BE2C (cell line): ENCODE measurements at regions not wholly inside any gene's neighbourhood (a gene's known extent, or its start where the extent isn't known, plus 50 kb on each side); places are given as distances from the start of the nearest gene placed in this dataset.
A peak's percentile ranks its signal among the peaks of the same experiment; 100 is the strongest.

Source experiments
- DNase-seq: peaks from one replicate; pipeline ENCODE4 v3.0.0-alpha.2; 2020
- H3K27me3 ChIP-seq: fragments of 250-450 bp; sonication (Bioruptor Pico); 2 replicates; pipeline ENCODE4 v1.5.1; 2020; ENCODE audit warnings: mild to moderate bottlenecking
- H3K36me3 ChIP-seq: fragments of 250-450 bp; sonication (Bioruptor Pico); 2 replicates; pipeline ENCODE4 v1.5.1; 2020; ENCODE audit warnings: mild to moderate bottlenecking
- H3K4me1 ChIP-seq: fragments of 250-450 bp; sonication (Bioruptor Pico); 2 replicates; pipeline ENCODE4 v1.5.1; 2020
- H3K4me3 ChIP-seq: 2 replicates; pipeline ENCODE4 v1.5.1; 2011; ENCODE audit warnings: low read depth, low read length
- H3K9me3 ChIP-seq: fragments of 250-450 bp; sonication (Bioruptor Pico); 2 replicates; pipeline ENCODE4 v1.5.1; 2020
- CTCF ChIP-seq: IDR thresholded peaks from 2 replicates; pipeline ENCODE4 v1.5.1; 2012; ENCODE audit warnings: mild to moderate bottlenecking, low read depth, low read length

GRCh38 chr1:187504779-187505178 is 676.0 kb downstream of the PLA2G4A start:
- Histone ChIP-seq H3K4me1 (no peaks in the 10 kb centered on the region; the same call in 1 of the 2 replicates), H3K36me3 (no peaks in the 10 kb centered on the region), H3K27me3 (no peaks in the 10 kb centered on the region), H3K4me3 (no peak overlapping the region), H3K9me3 (no peaks in the 10 kb centered on the region)
- DNase-seq: no peak
- TF ChIP-seq CTCF: no peak

GRCh38 chr1:187509091-187509490 is 680.3 kb downstream of the PLA2G4A start:
- H3K9me3 ChIP-seq: no peaks in the 10 kb centered on the region
- H3K27me3 ChIP-seq: no peaks in the 10 kb centered on the region
- peaks cover 5% of the 10 kb centered on the region for H3K4me1 ChIP-seq
- DNase-seq: no peak
- no peak overlapping the region for H3K4me3 ChIP-seq
- H3K36me3 ChIP-seq: no peaks in the 10 kb centered on the region
- no peak for TF ChIP-seq CTCF

- peaks cover 5% of the 10 kb centered on the region for H3K4me1 ChIP-seq
- H3K36me3 ChIP-seq: no peaks in the 10 kb centered on the region
- H3K9me3 ChIP-seq: peaks cover 3% of the 10 kb centered on the region; the same call in 1 of the 2 replicates
- 0 out of 2 replicates have a peak, but pooled peaks have one; percentile 20 for TF ChIP-seq CTCF
- H3K27me3 ChIP-seq: no peaks in the 10 kb centered on the region
- DNase-seq: no peak
- H3K4me3 ChIP-seq: no peak overlapping the region
Measured at GRCh38 chr1:187513190-187513589, 684.4 kb downstream of the PLA2G4A start.

- Histone ChIP-seq H3K4me3 (no peak overlapping the region), H3K9me3 (peaks cover 3% of the 10 kb centered on the region; the same call in 1 of the 2 replicates), H3K36me3 (no peaks in the 10 kb centered on the region), H3K27me3 (no peaks in the 10 kb centered on the region), H3K4me1 (peaks cover 5% of the 10 kb centered on the region)
- DNase-seq: no peak
- no peak for TF ChIP-seq CTCF
Measured at GRCh38 chr1:187514110-187514509, 685.4 kb downstream of the PLA2G4A start.

GRCh38 chr1:187516874-187517273 is 688.1 kb downstream of the PLA2G4A start:
- Histone ChIP-seq H3K4me3 (no peak overlapping the region), H3K9me3 (peaks cover 3% of the 10 kb centered on the region; the same call in 1 of the 2 replicates), H3K4me1 (peaks cover 5% of the 10 kb centered on the region), H3K27me3 (no peaks in the 10 kb centered on the region), H3K36me3 (no peaks in the 10 kb centered on the region)
- TF ChIP-seq CTCF: no peak
- DNase-seq: no peak

GRCh38 chr1:187517546-187517945 is 688.8 kb downstream of the PLA2G4A start:
- no peaks in the 10 kb centered on the region for H3K4me1 ChIP-seq
- no peak for DNase-seq
- TF ChIP-seq CTCF: no peak

More at GRCh38 chr1:187517546-187517945, 688.8 kb downstream of the PLA2G4A start:
- Histone ChIP-seq H3K4me3 (no peak overlapping the region), H3K9me3 (peaks cover 3% of the 10 kb centered on the region; the same call in 1 of the 2 replicates), H3K36me3 (no peaks in the 10 kb centered on the region), H3K27me3 (no peaks in the 10 kb centered on the region)
